ENCODE measurements at regions not wholly inside any gene's neighbourhood (a gene's known extent, or its start where the extent isn't known, plus 50 kb on each side); places are given as distances from the start of the nearest gene placed in this dataset.

DNA sequence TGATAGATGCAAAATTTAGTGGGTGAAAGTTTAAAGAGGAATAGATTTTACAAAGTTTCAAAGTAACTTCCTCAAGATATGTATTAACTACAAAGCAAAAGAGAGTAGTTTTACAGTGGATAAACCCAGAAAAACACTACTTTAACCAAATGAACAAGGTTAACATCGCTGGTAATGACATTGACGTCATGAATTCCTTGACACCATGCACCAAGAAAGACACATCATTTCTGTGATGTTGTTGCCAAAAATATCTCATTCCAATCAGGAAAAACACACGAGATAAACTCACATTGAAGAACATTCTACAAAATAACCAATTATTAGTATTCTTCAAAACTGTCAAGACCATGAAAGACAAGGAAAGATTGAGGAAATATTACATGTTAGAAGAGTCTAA, 605.6 kb upstream of the SETBP1 start:
- no TSS peak for BruUV-seq (replicated peaks)
- no peak overlapping the region for H3K27ac ChIP-seq (ENCODE audit: low read depth, low read length)
- no peaks in the 10 kb centered on the region for H3K79me2 ChIP-seq (ENCODE audit: insufficient read depth, low read length)
- no peak for TF ChIP-seq POLR2AphosphoS5 (IDR thresholded peaks at IDR 0.05; ENCODE audit: low read depth, low read length)
- no peak for TF ChIP-seq POLR2A (IDR thresholded peaks at IDR 0.05; ENCODE audit: borderline replicate concordance, extremely low read depth, insufficient read depth, insufficient read length)
- no peak for TF ChIP-seq ATF3 (IDR thresholded peaks at IDR 0.05)
- TF ChIP-seq RAD21 (IDR thresholded peaks at IDR 0.05; ENCODE audit: low read depth), result no peak
- TF ChIP-seq, protein P1, sequence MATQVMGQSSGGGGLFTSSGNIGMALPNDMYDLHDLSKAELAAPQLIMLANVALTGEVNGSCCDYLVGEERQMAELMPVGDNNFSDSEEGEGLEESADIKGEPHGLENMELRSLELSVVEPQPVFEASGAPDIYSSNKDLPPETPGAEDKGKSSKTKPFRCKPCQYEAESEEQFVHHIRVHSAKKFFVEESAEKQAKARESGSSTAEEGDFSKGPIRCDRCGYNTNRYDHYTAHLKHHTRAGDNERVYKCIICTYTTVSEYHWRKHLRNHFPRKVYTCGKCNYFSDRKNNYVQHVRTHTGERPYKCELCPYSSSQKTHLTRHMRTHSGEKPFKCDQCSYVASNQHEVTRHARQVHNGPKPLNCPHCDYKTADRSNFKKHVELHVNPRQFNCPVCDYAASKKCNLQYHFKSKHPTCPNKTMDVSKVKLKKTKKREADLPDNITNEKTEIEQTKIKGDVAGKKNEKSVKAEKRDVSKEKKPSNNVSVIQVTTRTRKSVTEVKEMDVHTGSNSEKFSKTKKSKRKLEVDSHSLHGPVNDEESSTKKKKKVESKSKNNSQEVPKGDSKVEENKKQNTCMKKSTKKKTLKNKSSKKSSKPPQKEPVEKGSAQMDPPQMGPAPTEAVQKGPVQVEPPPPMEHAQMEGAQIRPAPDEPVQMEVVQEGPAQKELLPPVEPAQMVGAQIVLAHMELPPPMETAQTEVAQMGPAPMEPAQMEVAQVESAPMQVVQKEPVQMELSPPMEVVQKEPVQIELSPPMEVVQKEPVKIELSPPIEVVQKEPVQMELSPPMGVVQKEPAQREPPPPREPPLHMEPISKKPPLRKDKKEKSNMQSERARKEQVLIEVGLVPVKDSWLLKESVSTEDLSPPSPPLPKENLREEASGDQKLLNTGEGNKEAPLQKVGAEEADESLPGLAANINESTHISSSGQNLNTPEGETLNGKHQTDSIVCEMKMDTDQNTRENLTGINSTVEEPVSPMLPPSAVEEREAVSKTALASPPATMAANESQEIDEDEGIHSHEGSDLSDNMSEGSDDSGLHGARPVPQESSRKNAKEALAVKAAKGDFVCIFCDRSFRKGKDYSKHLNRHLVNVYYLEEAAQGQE (IDR thresholded peaks at IDR 0.05; ENCODE audit: low read depth), result no peak
- TF ChIP-seq ZBTB33 (IDR thresholded peaks at IDR 0.05; ENCODE audit: extremely low read depth, insufficient replicate concordance, low read length), result no peak
- no peak for TF ChIP-seq ELF1 (IDR thresholded peaks at IDR 0.05; ENCODE audit: borderline replicate concordance, low read depth)
- TF ChIP-seq SP1 (IDR thresholded peaks at IDR 0.05; ENCODE audit: low read depth), result no peak
- no peak for TF ChIP-seq ZFX (IDR thresholded peaks at IDR 0.05)
- TF ChIP-seq JUND (IDR thresholded peaks at IDR 0.05), result no peak
- no peak for TF ChIP-seq EZH2phosphoT487 (IDR thresholded peaks at IDR 0.05; ENCODE audit: borderline replicate concordance)
- no peak for TF ChIP-seq ZNF274 (IDR thresholded peaks at IDR 0.05; ENCODE audit: low read depth, low read length)
- no peak for TF ChIP-seq CEBPB (IDR thresholded peaks at IDR 0.05; ENCODE audit: low read depth)
- TF ChIP-seq SRF (IDR thresholded peaks at IDR 0.05; ENCODE audit: low read depth), result no peak
- TF ChIP-seq TCF7L2 (IDR thresholded peaks at IDR 0.05; ENCODE audit: borderline replicate concordance, extremely low read depth, insufficient read depth, insufficient read length), result no peak
- H3K9me2 ChIP-seq (ENCODE audit: insufficient read depth), result no peaks in the 10 kb centered on the region
- H3K4me1 ChIP-seq (ENCODE audit: control insufficient read depth in 1 of 2, insufficient read depth in 2 of 2, low read length in 2 of 2), result no peaks in the 10 kb centered on the region
- no peak overlapping the region for H3K4me2 ChIP-seq (ENCODE audit: low read length)
- no peak overlapping the region for H3K4me3 ChIP-seq (replicated peaks in 1 of 2; ENCODE audit: low read depth in 1 of 2, low read length in 2 of 2)
- H3K36me3 ChIP-seq (ENCODE audit: control insufficient read depth in 1 of 2, insufficient read depth in 2 of 2, low read length in 2 of 2), result no peaks in the 10 kb centered on the region
- H3K9me3 ChIP-seq (ENCODE audit: control insufficient read depth in 1 of 2, insufficient read depth in 1 of 2, low read depth in 1 of 2, low read length in 2 of 2), result peaks cover 0 to 14% of the 10 kb centered on the region in 2 experiments; a peak in 2 of 4 replicates
- H3K9ac ChIP-seq (ENCODE audit: low read length), result no peak overlapping the region
- DNase-seq (ENCODE audit: low read depth, low spot score) (no peak), ATAC-seq (no peak)
- ChIA-PET POLR2A (no interaction called here), CTCF (no interaction called here), RAD21 (ENCODE audit: low non-redundant PET in 1 of 2, low total read pairs in 2 of 2, uncharacterized antibody in 2 of 2, unreplicated experiment in 2 of 2) (no interaction called here)
- H4K20me1 ChIP-seq (ENCODE audit: insufficient read depth), result no peaks in the 10 kb centered on the region
- intact Hi-C loops (cut with micrococcal nuclease), result no loop called here
- H3K27me3 ChIP-seq (ENCODE audit: insufficient read depth, low read length), result no peaks in the 10 kb centered on the region
- no peak overlapping the region for H2AFZ ChIP-seq (ENCODE audit: low read depth, low read length, poor library complexity, severe bottlenecking)

Measured in HCT116 (cell line).